HEK293T (cell line): ENCODE measurements at regions not wholly inside any gene's neighbourhood (a gene's known extent, or its start where the extent isn't known, plus 50 kb on each side); places are given as distances from the start of the nearest gene placed in this dataset.
"Not testable (repeated sequence)": the region's sequence is repeated elsewhere in the genome, so short reads cannot be mapped to it uniquely, and the experiment has no call there.

Experiments used
- CTCF ChIA-PET: fragments of 350-600 bp; formaldehyde crosslinking; extraction: SDS; loops from one replicate; lab custom pipeline; 2021; ENCODE audit warnings: antibody characterized with exemption, inconsistent platforms; lab: Yijun Ruan, JAX
- POLR2A ChIA-PET: fragments of 350-600 bp; formaldehyde crosslinking; extraction: SDS; loops from one replicate; lab custom pipeline; 2020; ENCODE audit warnings: antibody characterized with exemption, inconsistent platforms; lab: Yijun Ruan, JAX
- DNase-seq: peaks from one replicate; pipeline ENCODE4 v3.0.0; 2012; ENCODE audit warnings: mixed read lengths; ENCODE audit errors: extremely low spot score
- ARNT ChIP-seq: fragments of 450-650 bp; IDR thresholded peaks from 2 replicates; pipeline ENCODE4 v1.6.1; 2017; ENCODE audit warnings: mild to moderate bottlenecking
- BHLHE40 ChIP-seq: fragments of 450-650 bp; IDR thresholded peaks from 2 replicates; pipeline ENCODE4 v1.6.1; 2016; ENCODE audit warnings: mild to moderate bottlenecking, moderate library complexity, borderline replicate concordance
- CTBP1 ChIP-seq: fragments of 450-650 bp; IDR thresholded peaks from 2 replicates; pipeline ENCODE4 v1.6.1; 2016; ENCODE audit warnings: borderline replicate concordance
- ELF4 ChIP-seq: fragments of 450-650 bp; IDR thresholded peaks from 2 replicates; pipeline ENCODE4 v1.6.1; 2017; ENCODE audit warnings: antibody characterized with exemption
- FOXA1 ChIP-seq: fragments of 450-650 bp; IDR thresholded peaks from 2 replicates; pipeline ENCODE4 v1.6.1; 2016; ENCODE audit warnings: mild to moderate bottlenecking
- FOXK2 ChIP-seq: fragments of 450-650 bp; IDR thresholded peaks from 2 replicates; pipeline ENCODE4 v1.6.1; 2016; ENCODE audit warnings: mild to moderate bottlenecking
- FOXM1 ChIP-seq: fragments of 450-650 bp; IDR thresholded peaks from 2 replicates; pipeline ENCODE4 v1.6.1; 2017; ENCODE audit warnings: mild to moderate bottlenecking, borderline replicate concordance
- HDGF ChIP-seq: fragments of 450-650 bp; IDR thresholded peaks from 2 replicates; pipeline ENCODE4 v1.6.1; 2017; ENCODE audit warnings: antibody characterized with exemption, borderline replicate concordance
- L3MBTL2 ChIP-seq: fragments of 450-650 bp; conservative IDR thresholded peaks from 2 replicates; pipeline ENCODE4 v1.6.1; 2016; ENCODE audit warnings: mild to moderate bottlenecking
- LEF1 ChIP-seq: fragments of 450-650 bp; IDR thresholded peaks from 2 replicates; pipeline ENCODE4 v1.6.1; 2017; ENCODE audit warnings: mild to moderate bottlenecking, borderline replicate concordance
- NFRKB ChIP-seq: fragments of 450-650 bp; IDR thresholded peaks from 2 replicates; pipeline ENCODE4 v1.6.1; 2016; ENCODE audit warnings: mild to moderate bottlenecking, moderate library complexity
- PKNOX1 ChIP-seq: fragments of 450-650 bp; IDR thresholded peaks from 2 replicates; pipeline ENCODE4 v1.6.1; 2016
- SP1 ChIP-seq: fragments of 450-650 bp; IDR thresholded peaks from 2 replicates; pipeline ENCODE4 v1.6.1; 2017
- SUZ12 ChIP-seq: fragments of 450-650 bp; IDR thresholded peaks from 2 replicates; pipeline ENCODE4 v1.6.1; 2016; ENCODE audit warnings: mild to moderate bottlenecking
- TARDBP ChIP-seq: fragments of 450-650 bp; IDR thresholded peaks from 2 replicates; pipeline ENCODE4 v1.6.1; 2016
- ZNF384 ChIP-seq: fragments of 450-650 bp; IDR thresholded peaks from 2 replicates; pipeline ENCODE4 v1.6.1; 2016

GRCh38 chr7:142455392-142455791, 197.5 kb upstream of the PRSS58 start:
- TF ChIP-seq HDGF: no peak
- no peak for TF ChIP-seq BHLHE40
- no peak for TF ChIP-seq FOXK2
- TF ChIP-seq LEF1: no peak
- no peak for TF ChIP-seq SUZ12
- no peak for DNase-seq
- ChIA-PET CTCF (interaction anchor here (0.8 kb wide), 1 partner anchor 10 kb away, joined by 3 read pairs; no protein-coding TSS in a partner anchor), POLR2A (no interaction called here)

GRCh38 chr7:142454862-142455261, 197.0 kb upstream of the PRSS58 start:
- ChIA-PET POLR2A (no interaction called here), CTCF (interaction anchor here (0.8 kb wide), 1 partner anchor 10 kb away, joined by 3 read pairs; no protein-coding TSS in a partner anchor)
- DNase-seq: no peak
- TF ChIP-seq ARNT (no peak), HDGF (no peak)

- no peak for DNase-seq
- ChIA-PET POLR2A (no interaction called here), CTCF (no interaction called here)
- TF ChIP-seq ELF4 (no peak), LEF1 (no peak), NFRKB (no peak), ZNF384 (no peak), FOXK2 (no peak), BHLHE40 (no peak), SP1 (no peak), PKNOX1 (no peak)
Observed at GRCh38 chr7:142452791-142453190, 194.9 kb upstream of the PRSS58 start.

DNA sequence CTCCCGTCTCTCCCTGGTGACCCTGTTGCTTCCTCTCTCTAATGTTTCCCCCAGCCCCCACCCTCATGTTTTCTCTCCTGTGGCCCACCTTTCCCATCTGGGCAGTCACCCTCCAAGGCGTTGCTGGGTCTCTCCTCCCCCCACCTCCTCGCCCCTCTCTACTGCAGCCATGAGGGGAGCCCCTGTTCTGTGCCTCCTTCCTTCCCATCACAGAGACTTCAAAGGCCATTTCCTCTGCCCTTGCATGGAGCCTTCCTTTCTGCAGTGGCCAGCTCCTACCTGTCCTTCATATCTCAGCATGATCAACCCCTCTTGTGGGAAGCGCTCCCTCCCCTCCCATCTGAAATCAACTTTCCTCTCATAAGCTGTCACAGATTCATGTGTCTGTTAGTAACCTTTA, 194.0 kb upstream of the PRSS58 start:
- no peak for DNase-seq
- POLR2A ChIA-PET: no interaction called here
- TF ChIP-seq SP1: no peak
- no peak for TF ChIP-seq NFRKB
- TF ChIP-seq L3MBTL2: no peak
- no peak for TF ChIP-seq FOXM1
- TF ChIP-seq FOXA1: no peak
- CTCF ChIA-PET: no interaction called here

- DNase-seq: no peak
- TF ChIP-seq TARDBP: no peak
- no peak for TF ChIP-seq ELF4
- TF ChIP-seq BHLHE40: no peak
- TF ChIP-seq FOXA1: no peak
- TF ChIP-seq HDGF: no peak
- TF ChIP-seq L3MBTL2: no peak
- TF ChIP-seq ZNF384: no peak
- ChIA-PET CTCF (no interaction called here), POLR2A (no interaction called here)
Observed at GRCh38 chr7:142451296-142451695, 193.4 kb upstream of the PRSS58 start.

- TF ChIP-seq PKNOX1: no peak
- TF ChIP-seq FOXM1: no peak
- TF ChIP-seq CTBP1: no peak
- CTCF ChIA-PET: no interaction called here
Observed at GRCh38 chr7:142450695-142451094, 192.8 kb upstream of the PRSS58 start.

GRCh38 chr7:142450206-142450605, 192.3 kb upstream of the PRSS58 start:
- TF ChIP-seq ARNT (no peak), ZNF384 (no peak), L3MBTL2 (no peak), CTBP1 (no peak), TARDBP (no peak), BHLHE40 (no peak), FOXM1 (no peak), FOXK2 (no peak), LEF1 (no peak), SP1 (no peak), ELF4 (no peak), FOXA1 (no peak), NFRKB (no peak), PKNOX1 (no peak), HDGF (no peak)
- CTCF ChIA-PET: interaction anchor here (0.7 to 1.3 kb wide), 3 partner anchors 9 to 130 kb away, joined by 3 read pairs; no protein-coding TSS in a partner anchor
- POLR2A ChIA-PET: no interaction called here
- no peak for DNase-seq

More at GRCh38 chr7:142450695-142451094, 192.8 kb upstream of the PRSS58 start:
- POLR2A ChIA-PET: no interaction called here
- DNase-seq: no peak

DNA sequence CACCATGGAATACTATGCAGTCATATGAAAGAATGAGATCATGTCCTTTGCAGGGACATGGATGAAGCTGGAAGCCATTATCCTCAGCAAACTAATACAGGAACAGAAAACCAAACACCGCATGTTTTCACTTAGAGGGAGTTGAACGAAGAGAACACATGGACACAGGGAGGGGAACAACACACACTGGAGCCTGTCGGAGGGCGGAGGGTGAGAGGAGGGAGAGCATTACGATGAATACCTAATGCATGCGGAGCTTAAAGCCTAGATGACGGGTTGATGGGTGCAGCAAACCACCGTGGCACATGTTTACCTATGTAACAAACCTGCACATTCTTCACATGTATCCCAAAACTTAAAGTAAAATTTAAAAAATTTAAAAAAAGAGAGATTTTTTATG, 191.0 kb upstream of the PRSS58 start:
- POLR2A ChIA-PET, DNase-seq: not testable (repeated sequence)
- CTCF ChIA-PET: interaction anchor here (0.8 to 1.5 kb wide), 3 partner anchors 10 to 139 kb away, joined by 3 to 4 read pairs (median 3); no protein-coding TSS in a partner anchor
